LNCAP (cell line): ENCODE measurements at regions not wholly inside any gene's neighbourhood (a gene's known extent, or its start where the extent isn't known, plus 50 kb on each side); places are given as distances from the start of the nearest gene placed in this dataset.

ENCODE experiments used
- TF ChIP-seq, protein P1 (sequence below): fragments of 450-650 bp; IDR thresholded peaks from 2 replicates; pipeline ENCODE4 v1.5.1; 2017; ENCODE audit warnings: mild to moderate bottlenecking

DNA sequence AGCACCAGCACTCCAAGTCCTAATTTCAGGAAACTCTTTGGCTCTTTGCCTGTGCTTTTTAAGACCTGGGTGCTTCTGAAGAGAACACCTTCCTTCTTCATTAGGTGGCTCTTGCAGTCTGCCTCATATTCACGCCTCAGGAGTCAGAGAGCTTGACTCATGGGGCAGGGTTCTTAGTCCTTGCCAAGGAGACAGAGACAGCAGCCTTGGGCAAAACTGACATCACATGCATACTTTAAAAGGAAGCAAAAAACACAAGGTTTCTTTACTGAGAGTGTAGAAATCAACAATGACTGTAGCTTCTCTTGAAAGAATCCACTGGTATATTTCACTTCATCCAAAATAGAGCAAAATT lies 780.6 kb downstream of the INHBA start:
- TF ChIP-seq, protein P1, sequence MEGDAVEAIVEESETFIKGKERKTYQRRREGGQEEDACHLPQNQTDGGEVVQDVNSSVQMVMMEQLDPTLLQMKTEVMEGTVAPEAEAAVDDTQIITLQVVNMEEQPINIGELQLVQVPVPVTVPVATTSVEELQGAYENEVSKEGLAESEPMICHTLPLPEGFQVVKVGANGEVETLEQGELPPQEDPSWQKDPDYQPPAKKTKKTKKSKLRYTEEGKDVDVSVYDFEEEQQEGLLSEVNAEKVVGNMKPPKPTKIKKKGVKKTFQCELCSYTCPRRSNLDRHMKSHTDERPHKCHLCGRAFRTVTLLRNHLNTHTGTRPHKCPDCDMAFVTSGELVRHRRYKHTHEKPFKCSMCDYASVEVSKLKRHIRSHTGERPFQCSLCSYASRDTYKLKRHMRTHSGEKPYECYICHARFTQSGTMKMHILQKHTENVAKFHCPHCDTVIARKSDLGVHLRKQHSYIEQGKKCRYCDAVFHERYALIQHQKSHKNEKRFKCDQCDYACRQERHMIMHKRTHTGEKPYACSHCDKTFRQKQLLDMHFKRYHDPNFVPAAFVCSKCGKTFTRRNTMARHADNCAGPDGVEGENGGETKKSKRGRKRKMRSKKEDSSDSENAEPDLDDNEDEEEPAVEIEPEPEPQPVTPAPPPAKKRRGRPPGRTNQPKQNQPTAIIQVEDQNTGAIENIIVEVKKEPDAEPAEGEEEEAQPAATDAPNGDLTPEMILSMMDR = no peak

DNA sequence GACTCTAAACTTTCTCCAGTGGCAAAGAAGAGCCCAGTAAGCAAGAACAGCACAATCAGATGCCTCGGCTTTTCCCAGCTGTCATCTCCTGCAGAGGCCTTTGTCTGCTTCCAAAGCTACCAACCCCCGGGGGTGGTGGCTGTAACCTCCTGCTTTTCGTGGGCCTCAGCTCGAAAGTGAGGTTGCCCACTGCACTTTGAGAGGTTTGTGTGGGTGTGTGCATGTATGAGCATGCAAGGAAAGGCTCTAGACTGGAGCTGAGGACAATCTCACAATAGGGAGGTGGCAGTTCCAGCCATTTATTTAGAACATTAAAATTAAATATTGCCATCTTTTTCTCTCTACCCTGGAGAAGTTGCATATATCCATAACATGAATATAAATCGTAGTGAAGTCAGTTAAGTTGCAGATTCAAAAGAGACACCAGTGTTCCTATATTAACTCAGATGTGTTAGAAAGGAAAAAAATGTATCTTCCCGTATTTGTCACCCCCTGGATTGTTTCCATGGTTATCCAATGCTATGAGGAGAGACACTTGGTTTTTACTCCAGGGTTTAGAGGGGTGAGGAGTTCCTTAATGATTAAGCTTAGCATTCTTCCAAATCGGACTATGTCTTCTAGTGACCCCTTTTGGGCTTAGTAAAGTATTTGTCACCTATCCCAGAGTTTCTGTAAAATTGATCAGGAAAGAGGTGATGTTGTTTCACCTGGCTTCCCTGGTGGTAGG lies 781.1 kb downstream of the INHBA start:
- TF ChIP-seq, protein P1 = no peak

DNA sequence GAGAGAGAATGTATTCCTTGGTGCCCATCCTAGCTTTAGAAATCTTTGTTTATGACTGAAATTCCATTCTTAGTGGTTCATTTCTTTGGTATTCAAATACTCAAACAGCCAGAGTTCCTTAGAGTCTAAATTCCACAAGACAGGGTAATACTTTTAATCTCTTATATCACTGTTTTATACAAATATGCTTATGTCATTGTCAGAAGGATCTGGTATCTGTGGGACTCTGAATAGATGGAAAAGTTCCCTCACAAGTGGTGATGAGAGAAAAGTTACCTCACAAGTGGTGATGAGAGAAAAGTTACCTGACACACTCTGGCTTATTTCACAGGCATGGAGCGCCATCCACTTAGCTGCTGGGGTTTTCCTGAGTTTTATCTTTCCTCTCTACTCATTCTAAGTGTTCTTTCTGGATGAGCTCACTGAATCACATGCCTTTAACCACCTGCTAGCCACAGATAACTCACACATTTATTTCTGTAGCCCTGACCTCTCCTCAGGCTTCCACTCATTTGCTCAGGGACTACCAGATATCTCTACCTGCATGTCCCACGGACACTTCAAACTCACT lies 784.0 kb downstream of the SUGCT start:
- TF ChIP-seq, protein P1 = no peak

DNA sequence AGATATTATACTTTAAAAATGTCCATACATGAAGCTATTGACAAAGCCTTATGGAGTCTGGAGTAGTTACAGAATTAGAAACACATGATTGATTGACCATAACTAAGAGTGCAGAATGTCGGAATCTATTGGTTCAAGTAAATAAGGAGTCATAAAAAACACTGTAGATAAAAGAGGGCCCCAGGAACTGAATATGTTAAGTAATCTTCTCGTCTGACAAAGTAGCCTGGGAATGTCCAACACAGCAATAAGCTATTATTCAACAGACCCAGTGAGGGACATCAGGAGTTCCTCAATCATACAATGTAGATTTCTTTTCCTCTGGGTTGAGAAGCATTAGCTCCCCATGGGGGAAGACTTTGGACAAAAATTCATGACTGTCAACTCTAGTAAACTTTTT lies 782.0 kb downstream of the SUGCT start:
- TF ChIP-seq, protein P1 = no peak

DNA sequence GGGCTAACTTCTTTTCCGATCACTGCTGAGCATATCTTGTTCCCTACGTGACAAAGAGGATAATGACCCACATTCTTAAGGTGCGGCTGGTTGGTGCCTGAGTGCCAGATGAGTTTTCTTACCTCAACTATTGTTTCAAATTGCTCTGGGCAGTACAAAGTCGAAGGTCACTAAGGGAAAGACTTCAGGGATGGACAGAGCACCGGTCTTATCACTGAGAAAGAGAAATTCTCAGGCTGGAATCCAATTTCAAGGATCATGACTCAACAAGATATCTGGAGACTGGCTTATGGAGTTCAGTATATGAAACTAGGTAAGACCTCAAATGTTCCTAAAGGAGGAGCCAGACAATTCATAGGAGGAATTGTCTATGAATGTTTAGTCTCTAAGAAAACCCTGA lies 780.3 kb downstream of the SUGCT start:
- TF ChIP-seq, protein P1 = no peak
